ENCODE measurements at regions not wholly inside any gene's neighbourhood (a gene's known extent, or its start where the extent isn't known, plus 50 kb on each side); places are given as distances from the start of the nearest gene placed in this dataset.
"Not testable (repeated sequence)": the region's sequence is repeated elsewhere in the genome, so short reads cannot be mapped to it uniquely, and the experiment has no call there.

GRCh38 chr1:10942542-10942912 lies 69.9 kb upstream of the TARDBP start:
- DNase-seq: no peak

- DNase-seq: no peak
Observed at GRCh38 chr1:10943041-10943440, 69.4 kb upstream of the TARDBP start.

GRCh38 chr1:10943991-10944730 lies 68.3 kb upstream of the TARDBP start:
- no peak for DNase-seq

- DNase-seq: no peak
Observed at GRCh38 chr1:10945991-10946509, 66.4 kb upstream of the TARDBP start.

GRCh38 chr1:10947181-10947580 lies 65.3 kb upstream of the TARDBP start:
- no peak for DNase-seq

- DNase-seq: no peak
Observed at GRCh38 chr1:10947691-10948462, 64.6 kb upstream of the TARDBP start.

- DNase-seq: no peak
Observed at GRCh38 chr1:10948463-10948775, 64.0 kb upstream of the TARDBP start.

- no peak for DNase-seq
Observed at GRCh38 chr1:10950316-10951172, 61.9 kb upstream of the TARDBP start.

- not testable (repeated sequence) for DNase-seq
Observed at GRCh38 chr1:10951298-10951697, 61.2 kb upstream of the TARDBP start.

GRCh38 chr1:10951961-10952360 lies 60.5 kb upstream of the TARDBP start:
- DNase-seq: no peak

GRCh38 chr1:10953505-10954193 lies 58.8 kb upstream of the TARDBP start:
- no peak for DNase-seq

- no peak for DNase-seq
Observed at GRCh38 chr1:10957133-10957532, 55.3 kb upstream of the TARDBP start.

- DNase-seq: no peak
Observed at GRCh38 chr1:10958614-10959013, 53.8 kb upstream of the TARDBP start.

- peak; percentile 49 to 76 for DNase-seq
Observed at GRCh38 chr1:10960411-10961299, 51.8 kb upstream of the TARDBP start.

- DNase-seq: no peak
Observed at GRCh38 chr1:10961300-10961833, 51.1 kb upstream of the TARDBP start.

- no peak for DNase-seq
Observed at GRCh38 chr1:10962483-10962882, 50.0 kb upstream of the TARDBP start.
